Medulla oblongata (tissue), 1 donor: ENCODE measurements at regions not wholly inside any gene's neighbourhood (a gene's known extent, or its start where the extent isn't known, plus 50 kb on each side); places are given as distances from the start of the nearest gene placed in this dataset.

Experiments
- DNase-seq: peaks from one replicate; pipeline ENCODE4 v3.0.0-alpha.2; 2015; ENCODE audit errors: extremely low spot score

DNA sequence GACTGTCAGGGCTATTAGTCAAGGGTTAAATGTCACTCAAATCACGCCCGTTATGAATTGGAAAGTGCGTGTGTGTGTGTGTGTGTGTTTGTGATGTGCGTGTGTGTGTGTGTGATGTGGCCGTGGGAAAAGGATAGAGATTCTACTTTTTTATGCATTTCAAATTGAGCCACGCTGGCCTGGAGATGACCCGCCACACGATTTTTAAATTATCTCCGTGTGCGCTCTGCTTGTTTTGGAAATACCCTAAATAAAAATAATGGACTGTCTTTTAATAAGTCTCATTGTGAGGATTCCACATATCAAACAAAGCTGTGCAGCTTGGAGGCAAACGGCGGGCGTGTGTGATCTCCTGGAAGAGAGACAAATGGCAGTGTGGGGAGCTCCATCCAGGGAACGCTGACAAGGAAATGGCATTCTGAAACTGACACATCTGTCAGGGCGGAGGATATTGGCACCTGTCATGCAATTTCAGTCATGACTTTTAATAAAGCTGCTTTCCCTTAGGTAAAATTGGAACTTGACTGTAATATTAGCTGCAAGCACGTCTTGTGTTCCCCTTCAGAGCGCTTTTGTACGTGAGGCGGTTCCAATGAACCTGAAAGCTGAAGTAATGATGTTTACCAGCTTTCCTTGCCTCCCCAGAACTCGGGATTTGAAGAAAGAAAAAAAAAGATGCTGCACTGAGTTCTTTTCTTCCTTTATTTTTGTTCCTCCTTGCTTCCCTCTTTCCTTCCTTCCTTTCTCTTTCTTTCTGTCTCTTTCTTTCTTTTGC, 381.8 kb upstream of the SMIM21 start:
- DNase-seq = no peak

DNA sequence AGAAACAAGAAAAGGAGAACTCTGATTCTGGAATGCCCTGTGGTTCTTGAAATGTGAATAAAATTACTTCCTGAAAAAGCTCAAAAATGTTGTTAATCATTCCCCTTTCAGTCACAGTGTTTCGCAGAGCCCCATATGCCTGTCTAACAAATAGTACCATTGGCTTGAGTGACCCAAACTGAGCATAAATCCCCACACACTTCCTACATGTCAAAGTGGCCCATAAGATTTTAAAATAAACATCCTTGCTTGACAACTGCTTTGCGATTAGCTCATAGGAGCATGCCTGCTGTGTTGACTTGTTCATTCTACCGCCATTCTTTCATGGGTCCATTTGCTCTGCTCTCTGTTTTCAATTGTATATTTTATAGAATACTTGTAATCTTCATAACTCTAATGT, 377.8 kb upstream of the SMIM21 start:
- no peak for DNase-seq

DNA sequence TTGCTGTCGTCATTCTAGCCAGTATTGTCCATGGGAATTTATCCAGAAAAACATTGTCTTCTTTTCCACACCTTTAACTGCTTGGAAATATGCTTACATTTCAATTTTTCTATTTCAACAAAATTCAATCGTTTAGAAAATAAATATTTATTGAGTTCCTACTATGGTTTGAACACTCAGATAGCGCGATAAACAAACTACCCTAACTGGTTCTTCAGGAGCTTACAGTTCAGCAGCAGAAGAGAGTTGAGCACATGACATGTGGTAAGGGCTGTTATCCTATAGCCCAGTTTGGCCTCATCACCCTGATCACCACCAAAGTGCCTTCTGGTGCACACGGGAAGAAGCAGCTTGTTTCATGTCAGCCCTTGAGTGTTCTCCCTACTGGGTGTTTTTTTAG, 375.2 kb upstream of the SMIM21 start:
- DNase-seq = no peak

DNA sequence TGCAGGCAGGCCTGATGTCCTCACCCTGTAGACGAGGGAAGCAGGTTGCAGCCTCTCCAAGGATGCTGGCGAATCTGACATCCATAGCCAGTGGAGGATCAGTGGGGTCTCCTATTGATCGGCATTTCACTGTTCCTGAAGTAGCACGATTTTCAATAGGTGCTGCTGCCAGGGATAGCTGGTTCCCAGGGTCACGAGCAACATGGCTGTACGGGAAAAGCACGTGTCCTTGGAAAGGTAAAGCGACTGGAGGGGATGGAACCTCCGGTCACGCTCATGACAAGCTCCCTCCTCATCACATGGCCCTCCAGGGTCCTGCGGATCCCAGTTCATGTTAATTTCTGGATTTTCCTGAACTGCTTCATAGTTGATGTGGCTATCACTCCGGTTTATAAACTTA, 373.7 kb upstream of the SMIM21 start:
- no peak for DNase-seq

DNA sequence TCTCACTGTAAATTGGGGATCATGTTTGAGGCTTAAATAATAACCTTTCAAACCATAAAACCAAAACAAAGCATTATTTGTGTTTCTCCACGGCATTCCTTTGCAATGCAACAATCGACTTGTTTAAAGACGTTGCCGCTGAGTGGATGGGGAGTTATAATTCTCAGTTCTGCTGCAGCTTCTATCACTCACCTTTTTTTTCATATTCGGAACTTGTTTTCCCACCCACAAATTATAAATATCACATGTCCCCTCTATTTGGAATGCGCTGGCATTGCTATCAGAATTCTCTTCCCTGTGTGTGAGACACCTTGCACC, 372.8 kb upstream of the SMIM21 start:
- DNase-seq = no peak

DNA sequence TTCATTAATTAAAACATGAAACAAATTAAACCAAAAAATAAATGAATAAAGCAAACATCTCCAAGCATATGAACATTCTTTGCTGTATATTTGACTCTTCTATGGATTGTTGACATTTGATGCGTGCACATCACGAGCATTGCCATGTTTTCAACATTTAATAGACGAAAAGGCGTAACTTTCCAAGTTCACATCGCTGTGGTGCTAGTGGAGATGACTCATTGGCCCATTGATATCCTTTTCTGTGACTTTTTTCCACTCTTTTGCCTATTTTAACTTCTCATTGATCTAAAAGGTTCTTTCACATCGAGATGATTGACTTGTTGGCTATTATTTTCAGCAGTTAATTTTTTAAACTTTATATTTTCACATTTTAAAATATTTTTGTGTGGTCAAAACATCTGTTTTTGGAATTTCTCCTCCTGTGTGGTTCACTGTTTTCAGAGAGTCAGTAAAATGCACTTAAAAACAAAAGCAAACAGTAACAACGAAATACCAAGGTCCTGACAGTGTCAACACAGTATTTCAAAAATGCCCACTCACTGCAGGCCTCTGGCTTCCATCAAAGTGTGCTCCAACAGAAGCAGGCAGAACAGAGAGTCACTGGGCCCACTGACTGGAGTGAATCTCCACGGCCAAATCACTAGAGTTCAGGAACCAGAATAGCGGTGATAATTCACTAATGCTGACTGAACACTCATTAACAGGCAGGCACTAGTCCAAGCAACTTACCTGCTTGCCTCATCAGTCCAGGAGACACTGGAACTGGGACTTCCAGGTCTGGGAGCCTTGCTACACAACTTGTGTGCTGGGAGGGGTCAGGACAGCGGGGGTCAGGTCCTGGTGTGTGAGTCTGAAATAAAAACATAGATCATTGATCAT, 372.2 kb upstream of the SMIM21 start:
- DNase-seq = no peak

DNA sequence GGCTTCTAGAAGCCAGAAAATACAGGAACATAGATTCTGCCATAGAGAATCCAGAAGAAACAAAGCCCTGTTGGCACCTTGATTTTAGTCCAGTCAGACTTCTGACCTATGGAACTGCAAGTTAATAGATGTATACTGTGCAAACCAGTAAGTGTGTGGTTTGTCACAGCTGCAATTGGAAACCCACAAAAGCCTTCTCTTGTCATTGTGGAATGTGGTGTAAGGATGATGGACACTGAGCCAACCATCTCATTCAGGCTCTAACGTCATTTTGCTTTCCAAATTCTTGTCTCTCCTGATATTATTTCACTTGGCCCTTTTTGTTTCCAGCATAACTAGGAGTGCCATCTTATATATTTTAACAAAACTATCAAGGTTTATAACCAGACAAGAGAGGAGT, 369.5 kb upstream of the SMIM21 start:
- no peak for DNase-seq

DNA sequence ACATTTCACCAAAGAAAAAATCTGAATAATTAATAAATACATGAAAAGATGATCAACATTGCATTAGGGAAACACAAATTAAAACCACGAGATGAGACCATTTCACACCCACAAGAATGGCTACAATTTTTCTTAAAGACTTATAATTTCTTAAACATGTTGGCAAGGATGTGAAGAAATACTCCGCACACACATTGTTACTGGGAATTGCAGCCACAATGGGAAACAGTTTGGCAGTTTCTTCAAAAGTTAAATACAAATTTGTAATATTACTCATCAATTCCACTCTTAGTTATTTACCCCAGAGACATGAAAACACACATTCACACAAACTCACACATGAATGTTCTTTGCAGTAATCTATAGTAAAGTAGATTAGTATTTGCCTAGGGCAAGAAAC, 363.3 kb upstream of the SMIM21 start:
- no peak for DNase-seq

DNA sequence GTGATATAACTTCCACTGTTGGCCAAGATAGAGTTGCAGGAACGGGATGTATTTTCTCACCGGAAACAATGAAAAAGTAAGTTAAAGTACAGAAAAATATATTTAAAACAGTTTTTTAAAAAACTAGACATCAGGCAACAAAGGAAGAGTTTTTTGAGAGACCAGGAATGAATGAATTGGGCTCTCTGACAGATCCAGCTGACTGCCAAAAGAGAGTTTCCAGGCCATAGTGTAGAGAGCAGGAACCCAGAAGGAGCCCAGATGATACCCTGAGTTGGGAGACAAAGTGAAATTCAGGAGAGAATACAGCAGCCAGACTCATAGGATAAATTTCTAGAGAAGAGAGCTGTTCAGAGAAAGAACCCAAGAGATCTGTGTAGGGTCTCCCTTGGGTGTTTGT, 362.6 kb upstream of the SMIM21 start:
- no peak for DNase-seq

DNA sequence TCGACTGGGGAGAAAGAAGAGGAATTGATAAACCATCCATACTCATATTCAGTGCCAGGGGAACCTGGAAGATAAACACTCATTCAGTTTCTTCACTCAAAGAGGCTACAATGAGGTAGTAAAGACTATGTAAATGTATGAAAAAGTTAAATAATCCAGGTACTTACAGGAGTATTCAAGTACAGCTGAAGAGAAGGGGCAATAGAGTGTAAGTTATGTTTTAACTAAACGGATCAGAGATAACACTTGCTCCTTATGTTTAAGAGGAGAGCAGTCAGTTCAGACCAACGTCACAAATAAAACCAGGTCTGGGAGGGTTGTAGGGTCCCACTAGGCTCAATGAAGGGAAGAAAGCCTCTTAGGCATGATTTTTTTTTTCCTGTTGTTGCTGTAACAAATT, 358.3 kb upstream of the SMIM21 start:
- no peak for DNase-seq

DNA sequence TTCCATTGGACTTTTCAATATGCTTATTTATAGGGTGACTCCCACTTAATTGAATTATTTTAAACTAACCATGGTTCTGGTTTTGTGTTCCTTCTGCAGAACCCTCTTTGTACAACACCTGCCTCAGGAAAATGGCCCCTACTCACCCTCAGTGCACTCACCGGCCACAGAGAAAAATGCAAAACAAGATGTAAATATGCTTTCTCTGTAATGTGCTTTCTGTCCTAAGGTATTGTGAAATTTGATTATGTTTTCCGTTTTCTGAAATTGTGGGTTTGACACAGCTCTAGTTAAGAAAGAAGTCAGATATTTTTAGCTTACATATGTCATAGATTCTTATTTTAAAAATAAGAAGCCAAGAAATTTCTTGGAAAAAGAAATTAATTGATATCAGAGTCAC, 357.7 kb upstream of the SMIM21 start:
- DNase-seq = no peak

DNA sequence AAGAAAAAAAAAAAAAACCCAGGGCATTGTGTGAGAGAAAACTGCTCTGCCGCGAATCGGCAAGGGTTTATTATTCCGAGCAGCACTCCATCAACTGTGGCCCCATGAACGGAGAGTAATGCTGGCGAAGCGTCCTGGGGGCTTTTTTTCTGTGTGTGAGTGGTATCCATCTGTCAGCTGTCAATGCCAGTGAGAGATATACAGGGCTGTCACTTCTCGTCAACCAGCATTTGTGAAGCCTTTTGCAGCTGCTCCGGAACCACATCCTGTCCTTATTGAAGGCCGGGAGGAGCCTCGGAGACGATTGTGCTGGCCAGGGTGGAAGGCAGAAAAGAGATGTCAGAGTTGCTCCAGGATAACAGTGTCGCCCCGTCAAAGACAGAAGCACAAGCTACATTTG, 356.9 kb upstream of the SMIM21 start:
- no peak for DNase-seq

DNA sequence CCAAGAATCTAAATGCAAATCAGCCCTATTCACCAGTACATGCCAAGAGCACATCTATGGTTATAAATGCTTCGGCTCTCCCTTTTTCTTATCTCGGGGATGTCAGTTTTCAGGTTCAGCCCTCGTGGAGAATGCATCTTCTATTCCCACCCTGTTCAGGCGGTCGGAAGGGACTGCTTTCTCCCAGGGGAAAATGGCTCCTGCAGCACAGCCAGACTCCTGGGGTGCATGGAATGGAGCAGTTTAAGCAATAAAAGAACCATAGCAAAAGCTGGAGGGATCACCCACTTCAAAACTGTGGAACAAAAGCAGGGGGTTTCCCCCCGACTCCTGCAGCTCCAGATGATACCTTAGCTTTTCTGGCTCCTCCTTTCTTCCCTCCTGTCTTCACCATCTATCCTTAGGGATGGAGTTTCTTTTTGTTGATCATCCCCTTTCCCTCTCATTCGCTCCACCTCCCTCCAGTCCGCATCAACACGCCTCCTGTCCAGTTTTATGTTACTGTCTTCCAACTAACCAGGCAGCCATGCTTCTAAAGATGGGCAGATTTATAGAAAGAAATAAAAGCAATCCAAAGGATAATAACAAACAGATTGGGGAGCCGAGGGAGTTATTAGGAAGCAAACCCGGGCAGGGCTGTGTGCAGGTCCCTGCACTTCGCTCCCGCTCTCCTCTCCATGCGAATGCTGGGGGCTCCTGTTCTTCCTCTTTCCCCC, 356.2 kb upstream of the SMIM21 start:
- no peak for DNase-seq

DNA sequence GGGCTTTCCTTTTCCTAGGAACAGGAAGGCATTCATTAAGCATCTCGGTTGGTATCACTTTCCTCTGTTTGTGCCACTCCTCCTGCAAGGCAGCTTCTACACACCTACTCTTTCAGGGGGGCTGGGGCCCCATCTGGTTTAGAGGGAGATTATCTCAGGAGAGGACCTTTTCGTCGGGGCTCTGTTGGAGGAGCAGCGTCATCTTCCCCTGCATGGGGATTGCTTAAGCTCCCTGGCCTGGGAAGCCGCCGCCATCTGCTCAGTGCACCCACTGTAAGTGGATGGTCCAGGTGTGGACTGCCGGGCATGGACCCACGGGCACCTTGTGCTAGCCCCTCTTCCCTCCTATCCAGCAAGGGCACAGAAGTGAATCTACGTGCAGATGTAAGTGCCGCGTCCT, 355.3 kb upstream of the SMIM21 start:
- no peak for DNase-seq

DNA sequence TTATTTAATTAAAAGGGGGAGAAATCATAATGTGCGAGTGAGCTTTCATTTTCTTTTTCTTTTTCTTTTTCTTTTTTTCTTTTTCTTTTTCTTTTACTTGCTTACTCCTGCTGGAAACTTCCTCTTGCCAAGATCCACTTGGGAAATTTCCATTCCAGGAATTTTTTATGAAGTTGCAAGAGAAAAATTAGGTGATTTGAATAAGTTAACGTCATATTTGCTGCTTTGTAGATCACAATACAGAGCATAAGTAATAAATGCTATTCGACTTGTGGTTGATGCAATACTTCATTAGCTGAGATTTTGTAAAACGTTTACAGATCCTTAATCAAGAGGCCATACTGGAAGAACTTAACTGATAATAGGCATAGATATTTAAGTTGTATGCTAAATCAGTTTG, 354.7 kb upstream of the SMIM21 start:
- DNase-seq = no peak

DNA sequence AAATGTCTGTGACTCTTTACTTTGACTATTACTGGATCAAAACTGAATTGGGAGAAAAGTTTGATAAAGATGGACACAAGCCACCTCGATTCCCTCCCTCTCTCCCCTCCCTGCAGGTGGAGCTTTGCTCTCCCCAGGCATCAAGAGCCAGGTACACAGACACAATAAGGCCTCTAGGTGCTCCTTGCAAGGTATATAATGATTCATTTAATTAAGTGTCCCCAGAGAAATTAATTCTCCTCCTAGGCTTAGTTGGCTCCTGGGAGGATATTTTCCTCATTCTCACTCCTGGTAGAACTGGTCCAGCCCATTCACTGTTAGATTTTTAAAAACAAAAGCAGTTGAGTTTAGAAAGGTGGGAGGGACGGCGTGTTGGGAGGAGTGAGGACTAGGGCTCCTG, 352.4 kb upstream of the SMIM21 start:
- DNase-seq = no peak

DNA sequence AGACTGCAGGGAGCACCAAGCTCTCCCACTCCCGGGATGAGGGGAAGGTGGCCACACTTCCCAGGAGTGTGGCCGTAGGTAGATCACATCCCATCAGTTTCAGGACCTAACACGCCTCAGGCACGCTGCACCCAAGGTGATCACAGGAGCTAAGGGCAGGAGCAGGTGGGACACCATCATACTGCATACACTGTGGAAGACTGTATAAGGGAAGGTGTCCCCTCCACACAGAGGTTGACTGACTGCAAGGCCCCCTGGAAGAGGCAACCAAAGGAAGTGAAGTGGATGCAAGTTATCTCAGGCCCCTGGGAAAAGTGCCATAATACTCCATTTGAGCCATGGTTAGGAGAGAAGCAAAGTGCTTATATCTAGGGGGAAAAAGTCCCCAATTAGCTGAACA, 351.9 kb upstream of the SMIM21 start:
- no peak for DNase-seq

DNA sequence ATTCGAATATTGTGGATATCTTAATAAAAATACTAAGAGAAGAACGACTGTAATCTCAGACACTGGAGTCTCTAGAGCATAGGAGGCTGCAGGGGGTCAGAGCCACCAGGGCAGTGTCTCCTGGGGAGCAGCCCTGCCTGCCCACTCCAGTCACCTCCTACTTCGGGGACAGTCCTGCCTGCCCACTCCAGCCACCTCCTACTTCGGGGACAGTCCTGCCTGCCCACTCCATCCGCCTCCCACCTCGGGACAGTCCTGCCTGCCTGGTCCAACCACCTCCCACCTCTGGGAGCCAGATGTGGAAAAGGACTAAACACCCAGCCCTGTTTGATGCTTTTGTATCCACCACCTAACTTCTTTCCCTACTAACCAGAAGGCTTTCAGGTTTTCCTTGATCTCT, 350.1 kb upstream of the SMIM21 start:
- DNase-seq = no peak

DNA sequence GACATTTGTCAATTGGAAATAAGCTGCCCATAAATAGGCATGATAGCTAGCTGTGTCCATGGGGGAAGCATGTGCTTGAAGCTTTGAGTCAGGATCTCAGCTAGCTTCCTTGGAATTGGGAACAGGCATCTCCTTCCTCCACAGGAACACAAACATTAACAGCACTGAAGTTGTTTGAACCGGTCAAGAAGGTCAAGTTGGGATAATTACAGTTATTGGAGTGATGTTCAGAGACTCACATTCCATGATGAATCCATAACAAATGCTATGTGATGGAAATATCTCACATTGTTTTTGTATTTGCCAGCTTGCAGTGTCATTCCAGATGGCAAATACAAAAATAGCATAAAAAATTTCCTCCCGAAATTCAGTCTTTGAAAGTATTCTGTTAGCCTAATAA, 347.6 kb upstream of the SMIM21 start:
- no peak for DNase-seq

DNA sequence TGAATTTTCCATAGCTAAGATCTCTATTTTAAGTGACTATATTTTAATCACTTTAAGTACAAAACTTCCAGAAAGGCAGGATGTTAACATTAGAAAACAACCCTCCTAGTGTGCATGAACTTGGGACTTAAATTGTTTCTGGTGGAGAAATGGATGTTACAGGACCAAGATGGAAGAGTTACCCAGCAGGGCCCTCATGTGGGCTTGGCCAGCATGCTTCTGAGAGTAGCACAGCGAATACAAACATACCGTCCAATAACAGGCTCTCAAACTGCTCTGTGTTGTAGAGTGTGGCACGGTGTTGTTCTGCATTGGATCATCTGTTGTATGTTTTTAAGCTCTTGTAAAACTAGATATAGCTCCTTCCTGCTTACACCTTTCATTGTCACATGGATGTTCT, 346.1 kb upstream of the SMIM21 start:
- no peak for DNase-seq

DNA sequence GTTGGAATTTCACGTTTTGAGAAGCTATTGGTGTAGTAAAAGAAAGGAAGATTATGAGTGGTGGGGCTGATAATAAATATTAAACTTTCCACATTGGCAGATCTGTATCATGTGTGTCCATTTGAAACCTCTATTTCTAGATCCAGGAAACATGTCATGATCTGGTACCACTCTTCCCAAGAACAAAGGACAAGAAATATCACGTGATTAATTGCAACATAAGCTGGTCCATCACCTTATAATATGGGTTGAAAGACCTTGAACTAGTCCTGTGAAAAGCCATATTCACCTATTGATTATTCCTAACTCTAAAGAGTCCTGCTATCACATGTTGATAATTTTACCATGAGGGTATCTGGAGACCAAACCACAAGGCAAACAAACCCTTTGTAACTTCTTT, 335.3 kb upstream of the SMIM21 start:
- no peak for DNase-seq

DNA sequence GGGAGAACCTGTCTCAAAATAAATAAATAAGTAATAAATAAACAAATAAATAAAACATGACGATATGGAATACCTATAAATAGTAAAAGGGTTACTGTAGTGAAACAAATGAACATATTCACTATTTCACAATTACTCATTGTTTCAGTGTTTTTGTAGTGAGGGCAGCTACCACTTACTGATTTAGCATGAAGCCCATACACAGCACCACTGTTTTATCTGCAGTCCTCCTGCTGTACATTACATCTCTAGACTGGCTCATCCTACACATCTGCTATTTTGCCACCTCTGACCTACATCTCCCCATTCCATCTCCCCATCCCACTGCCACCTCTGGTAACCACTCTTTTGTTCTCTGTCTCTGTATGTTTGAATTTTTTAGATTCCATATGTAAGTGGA, 332.7 kb upstream of the SMIM21 start:
- DNase-seq = no peak

DNA sequence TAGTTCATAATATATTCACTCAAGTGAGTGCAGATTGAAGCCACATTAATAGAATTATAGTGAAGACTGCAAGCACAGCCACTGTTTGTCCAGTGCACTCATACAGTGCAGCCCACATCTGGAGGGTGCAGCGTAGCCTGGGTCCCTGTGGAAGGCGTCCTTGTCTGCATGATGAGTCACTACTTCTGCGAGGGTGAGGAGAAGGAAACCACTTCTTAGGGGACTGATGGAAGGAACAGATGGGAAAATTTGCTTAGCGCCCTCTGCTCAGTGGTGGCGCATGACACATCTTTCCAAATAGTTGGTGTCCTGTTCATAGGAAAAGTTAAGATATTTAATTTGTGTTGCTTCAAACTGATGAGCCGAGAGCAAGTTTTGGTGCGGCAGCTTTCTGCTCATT, 330.4 kb upstream of the SMIM21 start:
- DNase-seq = no peak
